Choroid plexus epithelial cell (primary cell): ENCODE measurements at regions not wholly inside any gene's neighbourhood (a gene's known extent, or its start where the extent isn't known, plus 50 kb on each side); places are given as distances from the start of the nearest gene placed in this dataset.
A peak's percentile ranks its signal among the peaks of the same experiment; 100 is the strongest.

ENCODE experiments used
- DNase-seq: peaks from one replicate; pipeline ENCODE4 v3.0.0-alpha.2; 2010; ENCODE audit warnings: low read depth
- H3K4me3 ChIP-seq: 2 replicates; pipeline ENCODE4 v1.5.1; 2011; ENCODE audit warnings: low read depth, mild to moderate bottlenecking, control low read depth, low read length, moderate library complexity
- CTCF ChIP-seq: conservative IDR thresholded peaks from 2 replicates; pipeline ENCODE4 v1.5.1; 2011; ENCODE audit warnings: low read depth, mild to moderate bottlenecking, control low read depth, inconsistent platforms, low read length, moderate library complexity

- DNase-seq, result no peak
- H3K4me3 ChIP-seq, result no peak overlapping the region
- no peak for TF ChIP-seq CTCF
These were observed 167.8 kb upstream of the NCAM1 start for GRCh38 chr11:112793416-112793815.

- no peak overlapping the region for H3K4me3 ChIP-seq
- TF ChIP-seq CTCF, result no peak
- no peak for DNase-seq
These were observed 166.8 kb upstream of the NCAM1 start for GRCh38 chr11:112794331-112794846.

- no peak overlapping the region for H3K4me3 ChIP-seq
- peak; percentile 60 for DNase-seq
- peak; percentile 73 for TF ChIP-seq CTCF
These were observed 165.9 kb upstream of the NCAM1 start for GRCh38 chr11:112795142-112795815.

- no peak for TF ChIP-seq CTCF
- DNase-seq, result no peak
- H3K4me3 ChIP-seq, result no peak overlapping the region
These were observed 165.1 kb upstream of the NCAM1 start for GRCh38 chr11:112795911-112796649.

GRCh38 chr11:112797092-112797491, 164.1 kb upstream of the NCAM1 start:
- TF ChIP-seq CTCF, result no peak
- no peak overlapping the region for H3K4me3 ChIP-seq
- DNase-seq, result peak; percentile 1

- no peak overlapping the region for H3K4me3 ChIP-seq
- peak; percentile 64 for TF ChIP-seq CTCF
- peak; percentile 64 for DNase-seq
These were observed 163.4 kb upstream of the NCAM1 start for GRCh38 chr11:112797648-112798293.
